Daoy (cell line): ENCODE measurements at regions not wholly inside any gene's neighbourhood (a gene's known extent, or its start where the extent isn't known, plus 50 kb on each side); places are given as distances from the start of the nearest gene placed in this dataset.

Source experiments
- DNase-seq: peaks from one replicate; pipeline ENCODE4 v3.0.0-alpha.2; 2015; ENCODE audit warnings: low read depth

DNA sequence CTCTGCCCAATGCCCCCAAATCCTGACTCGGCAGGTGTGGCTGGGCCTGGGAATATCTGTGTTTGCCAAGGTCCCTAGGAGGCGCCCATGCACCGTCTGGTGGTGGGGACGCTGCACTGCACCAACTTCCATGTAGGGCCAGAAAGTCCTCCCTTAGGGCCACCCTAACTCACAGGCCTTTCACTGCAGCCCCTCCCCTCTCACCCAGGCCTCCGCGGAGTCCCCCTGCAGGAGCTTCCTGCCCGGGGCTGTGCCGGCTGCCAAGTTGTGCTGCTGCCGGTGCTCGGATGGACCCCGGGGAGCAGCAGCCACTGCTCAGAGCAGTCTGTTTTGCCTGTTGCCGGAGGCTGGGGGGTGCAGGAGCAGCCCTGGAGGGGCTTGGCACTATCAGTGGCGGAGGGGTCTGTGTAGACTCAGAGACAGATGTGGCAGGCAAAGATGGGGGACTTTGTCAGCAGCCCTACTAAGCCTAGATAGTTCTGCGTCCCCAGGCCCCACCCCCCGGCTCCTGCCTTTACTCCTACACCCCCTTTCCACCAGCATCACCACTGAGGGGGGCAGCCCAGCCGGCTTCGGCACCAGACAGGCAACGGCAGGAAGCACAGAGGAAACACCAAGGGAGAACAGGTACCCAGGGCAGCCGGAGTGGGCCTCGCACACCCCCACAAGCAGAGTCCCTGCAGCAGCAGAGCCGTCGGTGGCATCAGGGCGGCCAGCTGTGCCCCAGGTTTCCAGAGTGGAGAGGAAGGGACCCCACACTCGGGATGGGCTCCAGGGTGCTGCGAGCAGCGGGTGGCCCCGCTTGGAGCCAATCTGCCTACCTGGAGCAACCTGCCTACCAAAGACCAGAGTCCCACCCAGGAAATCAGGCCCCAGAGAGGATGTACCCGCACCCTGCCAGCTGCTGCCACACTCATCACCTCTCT is 124.3 kb downstream of the TRIM29 start:
- DNase-seq: peak; percentile 65

GRCh38 chr11:120012245-120012644 is 125.7 kb downstream of the TRIM29 start:
- no peak for DNase-seq

DNA sequence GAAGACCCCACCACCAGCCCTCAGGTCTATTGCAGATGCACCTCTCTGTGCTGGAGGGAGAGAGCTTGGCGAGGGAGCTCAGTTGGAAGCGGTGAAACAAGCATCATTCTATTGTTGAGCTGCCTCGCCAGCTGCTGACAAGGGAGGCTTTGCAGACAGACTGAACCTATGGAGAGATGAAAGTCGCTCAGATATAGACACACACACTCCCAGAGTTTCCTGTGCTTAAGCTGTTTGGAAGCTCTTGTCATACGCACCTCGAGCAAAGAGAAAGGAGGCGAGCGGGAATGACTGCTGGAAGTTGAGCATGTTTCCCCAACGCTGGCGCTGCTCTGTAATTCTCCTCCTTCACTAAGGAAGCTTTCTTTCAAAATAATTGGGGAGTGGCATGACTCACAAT is 126.1 kb downstream of the TRIM29 start:
- DNase-seq: no peak

DNA sequence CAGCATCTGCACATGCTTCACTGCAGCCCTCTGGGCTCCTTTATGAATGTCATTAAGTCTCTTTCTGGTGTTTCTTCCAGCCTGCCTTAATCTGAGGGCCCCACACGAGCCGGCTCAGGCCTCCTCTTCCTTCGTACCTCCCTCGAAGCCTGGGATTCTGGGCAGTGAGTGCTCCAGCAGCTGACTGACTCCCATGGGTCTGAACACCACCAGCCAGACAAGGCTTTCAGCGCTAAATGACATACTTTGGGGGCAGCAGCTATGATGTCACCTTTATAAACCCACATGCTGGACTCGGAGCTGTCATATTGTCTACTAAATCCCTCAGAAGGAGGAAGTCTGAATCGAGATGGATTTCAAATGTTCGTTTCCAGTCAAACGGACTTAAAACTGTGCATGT is 127.1 kb downstream of the TRIM29 start:
- no peak for DNase-seq

- no peak for DNase-seq
Observed at GRCh38 chr11:120009938-120010337, 128.0 kb downstream of the TRIM29 start.

DNA sequence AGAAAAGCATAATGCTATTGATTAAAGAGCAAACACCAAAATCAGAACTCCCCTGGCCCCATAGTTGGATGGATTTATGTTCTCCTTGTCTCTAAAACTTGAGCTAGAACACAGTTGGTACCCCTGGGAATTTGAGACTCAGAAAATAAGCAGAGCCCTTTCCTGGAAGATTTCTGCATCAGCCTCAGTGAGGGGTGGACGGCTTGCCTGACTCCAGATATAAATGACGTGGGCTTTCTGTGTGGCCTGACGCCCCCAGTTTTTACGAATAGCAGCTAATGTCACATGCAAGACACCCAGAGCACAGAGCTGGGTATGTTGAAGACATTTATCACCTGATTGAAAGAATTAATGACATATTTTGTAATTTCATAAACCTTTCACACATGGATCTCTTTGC is 130.8 kb downstream of the TRIM29 start:
- no peak for DNase-seq

GRCh38 chr11:120004723-120005122 is 133.2 kb downstream of the TRIM29 start:
- no peak for DNase-seq

DNA sequence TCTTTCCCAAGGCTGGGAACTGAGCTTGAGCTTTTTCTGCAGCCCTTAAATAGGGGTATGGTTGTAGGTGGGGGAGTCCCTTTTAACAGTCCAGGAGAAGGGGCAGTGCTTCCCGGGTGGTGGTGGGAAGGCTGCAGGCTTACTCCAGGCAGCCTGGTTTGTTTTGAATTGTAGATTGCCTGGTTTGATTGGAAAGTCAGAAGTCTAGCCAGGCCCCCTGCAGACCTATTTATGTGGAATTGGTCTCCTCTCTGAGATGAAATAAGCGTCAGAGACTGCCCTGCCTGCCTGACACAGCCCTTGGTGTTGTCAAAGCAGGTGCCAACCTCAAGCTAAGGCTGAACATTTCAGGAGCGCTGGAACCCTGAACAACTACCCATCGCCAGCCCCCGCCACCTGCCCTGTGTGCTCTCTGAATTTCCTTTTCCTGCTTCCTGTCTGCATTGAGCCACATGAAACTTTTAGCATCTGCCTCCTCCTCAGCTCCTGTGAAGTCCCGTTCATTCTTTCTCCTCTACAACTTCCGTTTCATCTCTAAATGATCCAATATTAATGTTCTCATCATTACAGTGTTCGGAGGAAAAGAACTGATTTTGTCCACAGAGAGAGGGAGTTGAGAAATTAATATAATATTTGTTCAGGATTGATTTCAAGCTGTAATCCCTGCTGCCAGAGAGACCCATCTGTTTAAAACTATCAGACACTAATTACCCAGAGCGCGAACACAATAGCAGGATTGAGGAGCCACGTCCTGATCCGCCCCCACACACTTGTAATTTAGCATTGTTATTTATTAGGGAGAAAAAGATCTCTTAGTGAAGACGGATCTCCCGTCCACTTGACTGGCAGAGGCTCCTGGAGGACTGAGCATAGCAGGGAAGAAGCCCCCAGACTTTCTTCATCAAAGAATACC is 136.5 kb downstream of the TRIM29 start:
- DNase-seq: no peak

DNA sequence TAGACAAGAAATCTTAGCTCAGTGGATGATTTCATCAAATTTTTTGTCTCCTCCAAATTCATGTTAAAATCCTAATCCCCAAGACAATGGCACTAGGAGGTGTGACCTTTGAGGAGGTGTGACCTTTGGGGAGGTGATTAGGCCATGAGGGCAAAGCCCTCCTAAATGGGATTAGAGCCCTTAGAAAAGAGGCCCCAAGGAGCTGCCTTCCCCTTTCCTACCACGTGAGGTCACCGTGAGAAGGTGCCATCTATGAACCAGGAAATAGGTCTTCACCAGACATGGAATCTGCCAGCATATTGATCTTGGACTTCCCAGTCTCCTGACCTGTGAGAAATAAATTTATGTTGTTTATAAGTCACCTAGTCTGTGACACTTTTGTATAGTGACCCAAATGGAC is 138.7 kb downstream of the TRIM29 start:
- DNase-seq: no peak

DNA sequence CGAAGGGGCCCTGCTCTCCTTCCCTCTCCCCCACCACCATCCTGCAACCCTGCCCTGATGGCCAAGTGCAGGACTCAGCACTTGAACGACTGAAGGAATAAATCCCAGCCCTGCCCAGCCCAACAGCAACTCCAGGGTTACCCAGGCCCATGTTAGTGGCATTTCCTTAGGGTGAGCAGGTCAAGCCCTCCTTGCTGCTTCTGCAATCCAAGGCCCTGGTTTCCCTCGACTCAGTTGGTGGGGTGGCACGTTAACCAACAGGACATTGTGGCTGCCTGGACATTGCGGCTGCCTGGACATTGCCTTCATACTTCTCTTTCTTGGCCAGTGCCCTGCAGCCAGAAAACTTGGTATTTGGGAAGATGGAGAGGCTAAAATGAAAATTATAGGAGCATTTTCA is 141.4 kb downstream of the TRIM29 start:
- DNase-seq: no peak

DNA sequence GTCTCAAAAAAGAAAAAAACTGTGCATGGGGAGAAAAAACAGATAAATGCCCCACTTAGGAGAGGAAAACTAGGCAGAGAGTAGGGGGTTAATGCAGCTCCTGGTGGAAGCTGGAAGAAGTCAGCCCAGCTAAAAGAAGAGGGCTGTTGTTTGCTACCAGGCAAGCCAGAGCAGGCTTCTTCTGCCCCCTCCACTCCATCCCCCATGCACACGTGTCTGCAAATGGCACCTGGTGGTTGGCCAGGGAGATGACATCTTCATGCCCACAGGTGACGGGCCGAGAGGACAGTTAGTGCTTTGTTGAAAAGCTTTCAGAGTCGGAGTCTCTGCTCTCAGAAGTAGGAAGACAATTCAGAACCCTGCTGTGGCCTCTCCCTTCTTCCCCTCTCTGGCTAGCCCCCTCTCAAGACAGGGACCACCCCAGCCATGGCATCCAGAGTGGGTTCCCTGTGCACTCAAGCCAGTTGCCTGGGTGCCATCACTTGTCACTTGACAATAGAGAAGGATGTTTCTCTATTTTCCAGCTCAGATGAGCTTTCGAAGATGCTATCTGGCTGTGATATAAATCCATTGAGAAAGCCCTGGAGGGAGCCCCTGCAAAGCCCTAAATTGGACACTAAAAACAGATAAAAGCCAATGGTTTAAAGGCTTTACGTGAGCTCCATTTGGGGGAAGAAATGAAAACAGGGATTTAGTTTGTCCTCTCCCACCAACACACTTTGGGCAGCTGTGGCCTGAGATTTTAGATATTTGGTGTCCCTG is 142.0 kb downstream of the TRIM29 start:
- DNase-seq: no peak

- no peak for DNase-seq
Observed at GRCh38 chr11:119993722-119994121, 144.2 kb downstream of the TRIM29 start.

DNA sequence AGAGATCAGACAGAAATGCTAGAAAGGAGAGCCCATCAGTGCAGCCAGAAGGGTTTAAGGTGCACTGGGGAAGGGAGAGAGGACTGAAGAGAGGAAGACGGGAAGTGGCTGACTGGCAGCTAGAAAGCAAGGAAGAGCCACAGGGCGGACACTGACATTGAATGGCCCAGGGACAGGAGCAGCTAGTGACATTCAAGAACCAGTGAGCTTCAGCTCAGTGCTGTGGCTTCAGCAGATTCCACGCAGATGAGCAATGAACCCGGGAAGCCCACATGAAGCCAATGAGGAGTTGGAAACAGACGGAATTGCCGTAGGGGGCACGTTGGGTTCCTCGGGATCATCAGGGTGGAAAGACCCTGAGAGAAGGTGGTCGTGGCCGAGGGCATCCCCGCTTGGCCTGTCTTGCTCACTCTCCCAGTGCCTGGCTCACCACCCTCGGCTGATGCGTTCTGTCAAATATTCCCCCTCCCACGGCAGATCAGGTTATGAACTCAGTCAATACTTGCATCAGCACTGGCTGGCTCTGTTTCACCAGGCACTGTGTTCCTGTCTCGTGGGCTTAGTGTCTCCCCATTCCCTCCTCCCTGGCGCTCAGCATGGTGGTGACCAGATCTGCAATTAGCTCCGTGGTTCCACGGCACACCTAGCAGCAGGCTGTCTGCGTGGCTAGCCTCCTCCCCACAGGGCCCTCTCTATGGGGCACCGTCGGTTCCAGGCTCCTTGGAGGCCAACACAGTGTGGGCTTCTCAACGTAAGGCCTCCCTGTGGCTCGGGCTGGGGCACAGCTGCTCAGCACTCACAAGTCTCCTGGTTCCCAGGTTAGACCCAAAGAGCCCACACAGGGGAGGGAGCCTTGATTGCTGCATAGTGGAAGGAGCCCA is 145.5 kb downstream of the TRIM29 start:
- no peak for DNase-seq

- no peak for DNase-seq
Observed at GRCh38 chr11:119991669-119992068, 146.2 kb downstream of the TRIM29 start.

GRCh38 chr11:119991022-119991404 is 146.9 kb downstream of the TRIM29 start:
- no peak for DNase-seq

DNA sequence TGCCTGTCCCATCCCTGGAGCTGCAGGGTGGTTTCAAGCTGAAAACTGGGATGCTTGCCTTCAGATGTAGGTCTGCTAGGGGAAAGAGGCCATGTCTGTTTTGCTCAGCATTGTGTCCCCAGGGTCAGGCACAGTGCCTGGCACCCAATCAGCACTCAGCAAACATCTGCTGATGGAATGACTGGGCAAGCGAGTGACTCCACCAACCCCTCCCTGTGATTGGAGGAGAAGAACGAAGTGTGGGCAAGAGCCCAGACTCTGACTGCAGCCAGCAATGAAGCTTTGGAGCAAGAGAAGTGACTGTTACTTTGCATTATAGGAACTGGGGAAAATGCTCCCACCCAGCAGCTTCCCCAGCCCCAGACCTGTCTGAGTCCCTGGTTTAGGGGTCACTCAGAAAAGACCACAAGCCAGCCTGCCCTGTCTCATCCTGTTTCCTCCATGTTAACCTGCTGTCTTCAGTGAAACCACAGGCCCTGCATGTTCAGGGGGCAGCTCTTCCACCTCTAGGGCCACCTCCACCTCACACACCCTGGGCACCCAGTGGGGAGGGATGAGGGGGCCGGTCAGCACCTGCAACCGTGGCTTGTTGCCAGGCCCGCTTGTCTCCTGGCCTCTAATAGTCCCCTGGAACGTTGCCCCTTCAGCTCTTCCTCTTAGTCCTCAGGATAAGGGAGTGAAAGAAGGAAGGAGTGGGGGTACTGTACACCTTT is 147.4 kb downstream of the TRIM29 start:
- no peak for DNase-seq

GRCh38 chr11:119989159-119989821 is 148.6 kb downstream of the TRIM29 start:
- no peak for DNase-seq

GRCh38 chr11:119985551-119985950 is 152.4 kb downstream of the TRIM29 start:
- DNase-seq: no peak

DNA sequence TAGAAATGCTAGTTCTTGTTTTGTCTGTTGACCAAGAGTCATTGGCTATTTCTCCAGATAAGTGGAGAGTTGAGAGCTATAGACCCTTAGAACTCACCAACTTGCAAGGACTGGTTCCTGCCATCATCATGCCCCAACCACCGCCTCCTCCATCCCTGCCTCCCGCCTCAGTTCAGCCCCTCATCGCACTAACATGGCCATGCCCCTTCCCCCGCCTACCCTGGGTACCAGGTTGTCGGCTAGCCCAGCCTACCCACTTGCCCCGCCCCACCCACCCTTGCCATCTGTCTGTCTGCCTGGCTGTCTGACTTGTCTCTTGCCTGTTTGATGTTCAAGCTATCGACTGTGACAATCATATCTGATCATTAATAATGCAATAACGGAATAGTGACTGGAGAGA is 154.1 kb downstream of the TRIM29 start:
- no peak for DNase-seq

DNA sequence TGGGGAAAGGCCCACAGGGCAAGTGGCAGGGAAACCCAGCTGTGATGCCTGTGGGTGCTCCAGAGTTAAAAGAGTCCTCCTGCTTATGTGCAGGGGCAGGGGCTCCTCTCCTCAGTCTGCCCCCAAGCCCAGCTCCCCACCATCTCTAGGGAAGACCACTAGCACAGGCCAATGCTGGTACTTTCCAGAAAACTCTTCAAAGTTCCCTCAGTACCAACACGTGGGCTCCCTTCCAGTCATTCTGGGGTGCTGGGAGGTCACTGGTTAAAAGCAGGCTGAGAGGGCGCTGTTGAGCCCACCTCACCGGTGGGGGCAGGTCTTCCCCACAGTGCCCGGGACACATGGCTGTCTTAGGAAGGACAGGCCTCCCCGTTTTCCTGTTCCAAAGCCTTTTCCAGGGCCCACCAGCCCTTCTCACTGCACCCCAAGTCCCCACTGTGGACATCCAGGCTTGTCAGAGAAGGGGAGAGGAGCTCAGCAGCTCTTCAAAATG is 154.6 kb downstream of the TRIM29 start:
- DNase-seq: no peak
